ENCODE measurements at regions not wholly inside any gene's neighbourhood (a gene's known extent, or its start where the extent isn't known, plus 50 kb on each side); places are given as distances from the start of the nearest gene placed in this dataset.

GRCh38 chr2:147373800-147374422, 470.9 kb upstream of the ACVR2A start:
- DNase-seq (ENCODE audit: low read depth, low spot score) = no peak

- DNase-seq (ENCODE audit: low read depth, low spot score) = no peak
Observed at GRCh38 chr2:147368306-147368705, 476.5 kb upstream of the ACVR2A start.

GRCh38 chr2:147366279-147366678, 478.6 kb upstream of the ACVR2A start:
- no peak for DNase-seq (ENCODE audit: low read depth, low spot score)

GRCh38 chr2:147365622-147366021, 479.2 kb upstream of the ACVR2A start:
- no peak for DNase-seq (ENCODE audit: low read depth, low spot score)

GRCh38 chr2:147364597-147364996, 480.2 kb upstream of the ACVR2A start:
- no peak for DNase-seq (ENCODE audit: low read depth, low spot score)

GRCh38 chr2:147363181-147363580, 481.6 kb upstream of the ACVR2A start:
- DNase-seq (ENCODE audit: low read depth, low spot score) = no peak

GRCh38 chr2:147358375-147358774, 486.5 kb upstream of the ACVR2A start:
- DNase-seq (ENCODE audit: low read depth, low spot score) = no peak

- DNase-seq (ENCODE audit: low read depth, low spot score) = no peak
Observed at GRCh38 chr2:147356157-147356556, 488.7 kb upstream of the ACVR2A start.

GRCh38 chr2:147355706-147356105, 489.1 kb upstream of the ACVR2A start:
- no peak for DNase-seq (ENCODE audit: low read depth, low spot score)

- DNase-seq (ENCODE audit: low read depth, low spot score) = no peak
Observed at GRCh38 chr2:147353072-147353381, 491.8 kb upstream of the ACVR2A start.

- DNase-seq (ENCODE audit: low read depth, low spot score) = no peak
Observed at GRCh38 chr2:147352264-147353071, 492.4 kb upstream of the ACVR2A start.

- DNase-seq (ENCODE audit: low read depth, low spot score) = no peak
Observed at GRCh38 chr2:147351784-147352183, 493.0 kb upstream of the ACVR2A start.

GRCh38 chr2:147348931-147349555, 495.8 kb upstream of the ACVR2A start:
- DNase-seq (ENCODE audit: low read depth, low spot score) = no peak

GRCh38 chr2:147346142-147346541, 498.7 kb upstream of the ACVR2A start:
- no peak for DNase-seq (ENCODE audit: low read depth, low spot score)

- no peak for DNase-seq (ENCODE audit: low read depth, low spot score)
Observed at GRCh38 chr2:147345246-147345645, 499.6 kb upstream of the ACVR2A start.

- no peak for DNase-seq (ENCODE audit: low read depth, low spot score)
Observed at GRCh38 chr2:147342329-147342728, 502.5 kb upstream of the ACVR2A start.

GRCh38 chr2:147331790-147332419, 512.9 kb upstream of the ACVR2A start:
- no peak for DNase-seq (ENCODE audit: low read depth, low spot score)

GRCh38 chr2:147330925-147331324, 513.9 kb upstream of the ACVR2A start:
- no peak for DNase-seq (ENCODE audit: low read depth, low spot score)

- DNase-seq (ENCODE audit: low read depth, low spot score) = no peak
Observed at GRCh38 chr2:147327613-147328012, 517.2 kb upstream of the ACVR2A start.

GRCh38 chr2:147325990-147326389, 518.8 kb upstream of the ACVR2A start:
- no peak for DNase-seq (ENCODE audit: low read depth, low spot score)

- no peak for DNase-seq (ENCODE audit: low read depth, low spot score)
Observed at GRCh38 chr2:147320146-147320545, 524.7 kb upstream of the ACVR2A start.

- no peak for DNase-seq (ENCODE audit: low read depth, low spot score)
Observed at GRCh38 chr2:147311058-147311430, 533.8 kb upstream of the ACVR2A start.
